Stimulated activated CD8-positive, alpha-beta memory T cell treated with anti-CD3 and anti-CD28 coated beads, Interleukin-4, amount 100 ng/mL, for 48 hours (primary cell): ENCODE measurements at regions not wholly inside any gene's neighbourhood (a gene's known extent, or its start where the extent isn't known, plus 50 kb on each side); places are given as distances from the start of the nearest gene placed in this dataset.

Source experiments
- DNase-seq: peaks from one replicate; pipeline ENCODE4 v3.0.0-alpha.2; 2020

DNA sequence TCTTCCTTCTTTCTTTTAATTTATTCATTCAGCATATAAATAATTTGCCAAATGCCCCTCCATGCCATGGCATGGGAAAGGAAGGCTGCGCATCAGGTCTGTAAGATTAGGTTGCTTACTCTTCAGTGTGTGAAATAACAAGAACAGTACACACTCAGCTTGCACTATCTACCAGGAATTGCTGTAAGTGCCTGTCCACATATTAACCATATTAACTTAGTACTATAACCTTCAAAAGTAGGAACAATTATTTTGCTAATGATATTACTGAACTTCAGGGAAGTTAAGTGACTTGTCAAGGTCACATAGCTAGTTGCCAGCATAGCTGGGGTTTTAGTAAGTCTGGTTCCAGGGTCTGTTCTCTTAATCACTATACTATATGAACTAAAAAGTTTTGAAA, 89.2 kb upstream of the PMFBP1 start:
- no peak for DNase-seq

DNA sequence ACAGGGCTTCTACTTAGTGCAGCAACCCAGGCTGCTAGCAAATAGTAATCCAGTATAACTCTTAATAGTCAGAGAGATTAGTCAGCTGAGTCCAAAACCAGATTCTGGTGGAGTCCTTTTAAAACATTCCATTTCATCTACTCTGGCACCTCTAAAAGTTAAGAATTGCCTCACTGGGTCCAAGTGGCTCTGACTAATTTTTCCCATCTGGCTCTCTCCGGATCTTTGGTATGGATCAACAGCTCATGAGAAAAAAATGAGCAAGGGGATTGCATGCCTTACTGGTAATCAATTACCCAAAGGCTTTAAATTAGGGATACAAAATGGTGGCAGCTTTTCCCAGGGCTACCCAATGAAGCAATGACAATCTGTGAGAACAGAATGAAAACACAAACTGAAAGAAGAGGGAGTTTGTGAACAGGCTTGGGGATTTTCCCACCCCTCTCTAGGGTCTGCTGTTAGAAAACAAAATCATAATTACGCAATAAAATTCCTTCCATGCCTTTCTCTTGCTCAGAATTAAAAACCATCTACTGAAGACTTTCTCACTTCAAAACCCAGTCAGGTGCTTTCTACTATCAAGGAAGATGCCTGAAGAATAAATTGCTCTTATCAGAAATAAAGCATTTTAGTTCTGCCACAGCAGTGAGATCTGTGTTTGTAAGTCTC, 84.6 kb upstream of the PMFBP1 start:
- no peak for DNase-seq

DNA sequence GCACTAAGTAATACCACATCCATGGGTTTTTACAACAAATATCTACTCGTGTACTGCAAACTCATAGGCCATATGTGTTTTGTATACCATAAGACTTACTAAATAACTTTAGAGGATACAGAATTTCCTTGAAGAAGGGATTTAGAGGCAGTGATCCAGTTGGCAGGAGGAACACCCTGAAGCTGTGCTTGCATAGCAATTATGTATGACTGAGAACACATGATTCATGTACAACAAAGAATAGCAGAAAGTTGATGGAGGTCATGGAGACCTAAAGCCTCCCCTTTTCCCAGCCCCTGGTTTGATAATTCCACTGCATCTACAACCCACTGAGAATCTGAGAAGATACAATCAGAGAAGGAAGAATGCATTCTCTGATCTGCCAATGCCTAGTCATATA, 83.8 kb upstream of the PMFBP1 start:
- DNase-seq, result no peak

DNA sequence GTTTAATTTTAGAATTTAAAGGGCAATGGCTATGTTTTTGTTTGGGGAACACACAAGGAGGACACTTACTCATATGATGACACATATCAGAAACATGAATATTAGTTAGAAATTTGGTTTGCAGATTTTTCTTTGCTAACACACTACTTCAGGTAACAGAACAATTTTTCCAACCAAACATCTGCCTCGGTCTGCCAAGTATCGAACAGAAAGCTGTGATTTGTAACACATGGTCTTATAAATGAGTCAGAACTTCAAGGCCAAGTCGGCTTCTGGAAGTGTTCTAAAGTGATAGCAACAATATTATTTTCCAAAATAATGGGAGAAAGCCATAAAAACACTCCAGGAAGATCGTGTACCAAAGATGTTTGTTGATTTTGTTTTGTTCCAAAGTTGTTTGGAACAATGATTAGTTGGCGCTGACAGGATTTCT, 75.9 kb upstream of the PMFBP1 start:
- DNase-seq, result no peak

DNA sequence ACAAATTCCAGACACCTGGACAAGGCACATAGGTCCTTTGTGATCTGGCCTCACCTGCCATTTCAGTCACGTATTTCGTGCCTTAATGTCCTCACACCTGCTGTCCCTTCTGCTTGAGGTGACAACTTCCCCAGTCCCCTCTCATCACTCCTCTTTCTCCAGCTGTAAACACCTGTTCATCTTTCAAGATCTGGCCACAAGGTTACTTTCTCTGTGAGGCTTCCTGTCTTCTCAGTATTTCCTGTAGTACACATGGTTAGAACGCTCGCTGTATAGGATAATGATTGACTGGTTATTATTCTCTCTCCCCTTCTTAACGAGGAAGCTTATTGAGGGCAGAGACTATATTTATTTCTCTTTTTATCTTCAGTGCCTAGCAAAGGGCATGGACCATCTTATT, 74.5 kb upstream of the PMFBP1 start:
- DNase-seq, result no peak

DNA sequence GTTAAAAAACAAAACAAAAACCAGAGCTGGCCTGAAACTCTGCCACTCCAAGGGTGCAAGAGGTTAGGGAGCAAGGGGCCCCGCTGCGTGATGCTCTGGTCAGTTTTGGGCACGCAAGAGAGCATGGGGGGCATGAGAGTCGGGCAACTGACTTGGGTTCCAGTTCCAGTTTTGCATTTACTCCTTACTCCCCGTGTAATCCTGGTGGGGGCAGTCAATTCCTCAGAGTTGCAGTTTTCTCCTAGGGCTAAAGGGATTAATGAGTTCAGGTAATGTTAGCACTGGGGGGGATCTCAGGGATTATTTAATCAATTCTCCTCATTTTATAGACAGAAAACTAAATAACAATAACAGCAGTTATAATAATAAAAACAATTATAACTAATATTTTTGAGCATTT, 72.9 kb upstream of the PMFBP1 start:
- DNase-seq, result no peak

DNA sequence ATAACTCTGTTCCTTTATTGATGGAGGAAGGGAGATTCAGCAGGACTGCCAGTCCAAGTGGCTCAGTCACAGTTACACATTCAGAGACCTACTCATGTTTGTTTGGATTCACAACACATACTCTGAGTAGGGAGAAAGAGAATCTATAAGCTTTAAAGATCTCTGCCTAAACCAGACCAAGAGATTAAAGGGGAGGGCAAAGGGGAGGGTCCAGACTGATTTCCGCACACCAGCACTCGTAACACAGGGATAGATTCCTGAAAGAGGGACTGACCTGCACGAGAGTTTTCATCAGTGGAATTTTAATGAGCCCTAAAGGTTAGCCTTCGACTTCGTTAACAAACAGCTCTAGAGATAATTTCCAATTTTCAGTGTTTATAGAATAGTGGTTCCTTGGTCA, 71.7 kb upstream of the PMFBP1 start:
- DNase-seq, result no peak

DNA sequence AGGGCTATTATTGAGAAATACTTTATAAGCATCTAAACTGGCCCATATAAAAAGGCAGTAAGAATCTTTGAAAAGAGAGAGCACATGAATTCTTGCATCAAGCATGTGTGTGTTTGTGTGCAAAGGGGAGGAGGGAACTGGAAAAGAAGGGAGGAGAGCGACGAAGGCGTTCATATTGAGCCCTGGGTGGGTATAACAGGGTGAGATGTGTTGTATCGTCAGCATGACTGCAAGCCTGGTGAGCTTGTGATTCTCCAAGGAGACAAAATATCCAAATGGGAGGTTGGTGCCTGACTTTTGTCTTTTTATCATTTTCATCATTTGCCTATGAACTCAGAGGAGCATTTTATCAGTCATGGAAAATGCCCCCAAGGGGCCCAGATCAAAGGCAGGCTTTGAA, 70.8 kb upstream of the PMFBP1 start:
- DNase-seq, result no peak

DNA sequence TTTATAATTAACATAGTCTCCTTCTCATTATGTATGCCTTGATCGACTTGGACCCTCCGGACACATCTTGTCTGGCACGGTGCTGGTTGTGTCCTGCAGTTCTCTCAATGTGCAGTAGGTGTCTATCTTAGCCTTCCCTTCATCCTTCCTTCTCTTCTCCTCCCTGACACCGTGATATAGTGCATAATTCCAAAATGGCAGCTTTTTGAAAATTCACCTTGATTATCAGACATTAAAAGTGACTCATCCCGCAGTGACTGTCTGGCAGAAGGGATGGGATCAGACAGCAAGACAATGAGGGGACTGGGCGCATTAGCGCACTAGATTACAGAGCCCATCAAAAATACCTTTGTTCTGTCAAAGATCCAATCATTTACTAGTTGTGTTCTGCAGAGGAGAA, 70.0 kb upstream of the PMFBP1 start:
- no peak for DNase-seq

DNA sequence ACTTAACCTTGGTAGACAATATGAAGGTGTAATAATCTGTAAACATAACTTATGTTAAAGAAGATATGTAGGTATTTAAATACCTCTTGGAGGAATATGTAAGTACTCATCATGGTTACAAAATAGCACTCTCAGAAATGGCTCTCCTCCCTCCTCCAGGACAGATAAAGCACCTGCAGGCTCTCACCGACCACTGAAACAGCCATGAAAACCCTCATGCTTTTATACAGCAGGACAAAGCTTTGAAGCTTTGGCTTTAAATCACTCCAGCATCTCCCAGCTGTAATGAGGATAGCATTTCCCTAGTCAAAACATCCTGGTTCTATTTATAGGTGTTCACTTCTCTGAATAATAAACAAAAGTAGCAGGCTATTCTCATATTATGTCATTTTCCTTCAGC, 69.1 kb upstream of the PMFBP1 start:
- DNase-seq, result no peak

DNA sequence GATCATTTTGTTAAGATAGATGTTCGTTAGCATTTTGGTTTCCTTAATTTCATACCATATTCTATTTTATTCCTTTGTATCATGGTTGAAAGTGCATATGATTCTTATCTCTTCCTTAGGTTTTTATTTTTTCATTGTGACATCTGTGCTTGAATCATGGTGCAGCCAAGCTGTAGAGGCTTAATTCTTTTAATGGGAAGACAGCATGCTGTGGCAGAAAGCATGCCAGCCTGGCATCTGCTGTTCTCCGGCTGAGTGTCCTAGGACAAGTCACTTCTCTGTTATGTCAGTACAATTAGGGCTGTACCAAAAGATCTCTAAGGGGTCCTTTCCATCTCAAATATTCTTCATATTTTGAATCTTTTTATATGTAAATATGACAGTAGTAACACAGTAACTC, 68.5 kb upstream of the PMFBP1 start:
- DNase-seq, result no peak

DNA sequence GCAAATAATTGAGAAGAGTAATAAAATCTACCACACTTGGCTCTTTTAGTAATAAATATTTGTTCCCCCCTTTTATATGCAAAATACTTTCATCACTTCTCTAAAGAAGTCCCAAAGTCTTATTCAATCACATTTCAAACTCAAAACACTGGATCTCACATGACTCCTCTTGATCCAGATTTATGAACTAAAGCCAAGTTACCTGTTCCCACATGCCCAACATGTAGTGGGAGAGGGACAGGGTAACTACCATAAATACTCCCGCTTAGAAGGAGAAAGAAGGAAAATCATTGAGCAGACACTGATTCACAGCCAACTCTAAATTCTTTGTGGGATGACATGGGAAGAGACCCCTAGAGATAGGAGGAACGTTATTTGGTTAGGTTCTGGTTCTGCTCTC, 64.9 kb upstream of the PMFBP1 start:
- no peak for DNase-seq

DNA sequence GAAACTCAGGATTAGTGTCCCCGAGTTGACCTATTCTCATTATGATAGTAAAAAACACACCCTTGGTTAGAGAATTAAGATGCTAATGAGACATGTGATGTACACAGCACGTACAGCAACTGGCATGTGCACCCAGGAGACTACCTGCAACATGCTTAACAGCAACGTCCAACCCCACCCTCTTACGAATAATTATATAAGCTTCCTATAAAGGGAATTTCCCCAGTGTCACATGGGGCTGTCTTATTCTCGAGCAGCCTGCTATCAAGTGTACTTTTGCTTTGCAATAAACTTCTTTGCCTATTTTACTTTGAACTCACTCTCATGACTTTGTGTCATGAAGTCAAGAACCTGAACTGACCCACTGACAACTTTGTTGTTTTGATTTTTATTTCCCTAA, 62.4 kb upstream of the PMFBP1 start:
- no peak for DNase-seq

DNA sequence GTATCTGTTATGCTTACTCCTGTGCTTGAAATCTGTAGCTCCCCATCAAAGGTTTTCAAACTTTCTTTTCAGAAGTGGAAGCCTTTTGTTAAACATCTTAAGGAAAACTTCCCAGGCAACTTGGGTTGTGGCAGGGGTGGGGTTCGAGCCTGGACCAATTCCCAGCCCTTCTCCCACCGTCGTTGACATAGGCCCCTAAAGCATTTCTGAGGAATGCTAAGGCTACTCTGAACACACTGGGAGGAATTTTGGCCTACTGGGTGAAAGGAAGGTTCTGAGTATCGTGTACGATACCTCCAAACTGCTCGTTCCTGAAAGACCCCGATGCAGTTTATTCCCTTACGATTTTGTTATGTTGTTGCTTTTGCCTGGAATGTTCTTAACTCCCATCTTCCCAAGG, 56.1 kb upstream of the PMFBP1 start:
- no peak for DNase-seq

DNA sequence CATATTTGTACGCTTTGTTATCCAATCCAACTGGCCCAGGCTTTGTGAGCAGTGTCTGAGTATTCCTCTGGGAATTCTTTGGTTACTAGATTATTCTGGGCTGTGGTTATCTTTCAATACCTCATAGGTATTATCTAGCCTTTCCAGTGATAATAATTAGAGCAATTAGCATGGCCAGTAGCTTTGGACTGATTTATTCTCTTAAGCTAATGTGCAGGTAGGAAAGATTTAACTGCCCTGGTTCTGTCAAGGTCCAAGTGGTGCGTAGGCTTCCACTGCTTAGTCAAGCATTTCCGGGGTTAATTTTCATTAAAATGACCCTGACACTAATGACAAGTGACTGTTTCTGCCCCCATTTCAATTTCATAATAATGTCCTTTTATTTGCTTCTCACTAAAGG, 54.2 kb upstream of the PMFBP1 start:
- DNase-seq, result no peak

DNA sequence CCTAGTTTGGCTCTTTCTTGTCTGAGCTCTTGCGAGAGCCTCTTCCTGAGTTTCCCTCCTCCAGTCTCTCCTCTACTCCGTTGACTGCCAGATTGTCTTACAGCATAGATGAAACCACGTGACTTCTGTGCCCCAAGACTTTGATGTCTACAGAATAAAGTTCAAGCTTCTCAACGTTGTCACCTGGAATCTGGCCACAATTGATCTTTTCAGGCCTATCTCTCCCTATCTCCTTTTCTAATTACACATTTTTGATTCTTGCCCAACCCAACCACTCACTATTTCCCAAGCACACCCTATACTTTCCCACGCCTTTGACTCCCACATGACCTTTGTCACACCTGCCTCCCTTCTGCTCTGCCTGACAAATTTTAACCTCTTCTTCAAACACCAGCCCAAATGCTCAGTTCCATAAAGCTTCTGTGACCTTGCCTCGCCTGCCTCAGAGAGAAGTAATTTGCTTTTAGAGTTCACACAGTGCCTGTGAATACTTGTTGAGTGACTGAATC, 52.4 kb upstream of the PMFBP1 start:
- DNase-seq, result no peak

DNA sequence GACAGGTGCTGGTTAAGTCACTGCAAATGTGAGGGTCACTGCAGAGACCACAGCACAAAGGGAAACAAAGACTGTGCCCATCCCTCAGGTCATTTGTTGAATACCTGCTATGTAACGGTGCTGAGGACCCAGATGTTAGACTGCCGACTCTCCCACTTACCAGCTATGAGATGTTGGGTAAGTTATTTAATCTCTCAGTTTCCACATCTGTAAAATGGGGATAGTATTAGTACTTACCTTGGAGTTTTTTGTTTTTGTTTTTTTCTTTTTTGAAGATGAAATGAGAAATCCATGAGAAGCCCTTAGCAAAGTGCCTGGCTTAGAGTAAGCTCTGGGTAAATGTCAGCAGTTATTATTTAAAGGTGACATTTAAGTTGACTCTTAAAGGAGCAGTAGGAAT, 50.5 kb upstream of the PMFBP1 start:
- no peak for DNase-seq
